Breast epithelium (tissue), 3 donors: ENCODE measurements at regions not wholly inside any gene's neighbourhood (a gene's known extent, or its start where the extent isn't known, plus 50 kb on each side); places are given as distances from the start of the nearest gene placed in this dataset.

Source experiments
- POLR2A ChIP-seq: fragments of 450-650 bp; IDR thresholded peaks from one replicate; pipeline ENCODE4 v1.6.1; 2016; ENCODE audit warnings: antibody characterized with exemption, mild to moderate bottlenecking, moderate library complexity
- POLR2AphosphoS5 ChIP-seq, 3 donors: sonication (generic); formaldehyde crosslinking; IDR thresholded peaks; one replicate each; pipeline ENCODE4 v1.6.1; 2017; ENCODE audit warnings: antibody characterized with exemption in 3 of 3
- TF ChIP-seq, protein P1 (sequence below), 3 donors: fragments of 450-650 bp; IDR thresholded peaks; one replicate each; pipeline ENCODE4 v1.5.1; 2016 to 2017; ENCODE audit warnings: antibody characterized with exemption in 3 of 3, mild to moderate bottlenecking in 3 of 3, moderate library complexity in 3 of 3

DNA sequence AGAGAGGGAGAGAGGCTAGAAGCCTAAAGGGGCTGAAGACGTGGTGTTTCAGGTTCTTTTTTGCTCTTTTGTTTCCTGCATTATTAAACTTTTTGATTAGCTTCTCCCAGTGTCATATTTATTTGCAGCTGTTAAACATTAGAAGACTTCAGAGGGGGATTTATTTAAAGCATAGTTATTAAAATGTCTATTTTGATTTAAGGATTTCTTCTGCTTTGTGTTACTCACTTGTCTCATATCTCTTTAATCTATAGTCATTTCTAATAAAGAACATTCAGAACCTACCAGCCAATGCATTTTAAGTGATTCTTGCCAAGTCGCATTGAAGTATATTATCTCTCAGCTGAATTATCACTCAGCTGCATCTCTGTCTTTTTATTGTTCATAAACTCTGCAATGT lies 152.0 kb upstream of the DYRK2 start:
- TF ChIP-seq, protein P1, sequence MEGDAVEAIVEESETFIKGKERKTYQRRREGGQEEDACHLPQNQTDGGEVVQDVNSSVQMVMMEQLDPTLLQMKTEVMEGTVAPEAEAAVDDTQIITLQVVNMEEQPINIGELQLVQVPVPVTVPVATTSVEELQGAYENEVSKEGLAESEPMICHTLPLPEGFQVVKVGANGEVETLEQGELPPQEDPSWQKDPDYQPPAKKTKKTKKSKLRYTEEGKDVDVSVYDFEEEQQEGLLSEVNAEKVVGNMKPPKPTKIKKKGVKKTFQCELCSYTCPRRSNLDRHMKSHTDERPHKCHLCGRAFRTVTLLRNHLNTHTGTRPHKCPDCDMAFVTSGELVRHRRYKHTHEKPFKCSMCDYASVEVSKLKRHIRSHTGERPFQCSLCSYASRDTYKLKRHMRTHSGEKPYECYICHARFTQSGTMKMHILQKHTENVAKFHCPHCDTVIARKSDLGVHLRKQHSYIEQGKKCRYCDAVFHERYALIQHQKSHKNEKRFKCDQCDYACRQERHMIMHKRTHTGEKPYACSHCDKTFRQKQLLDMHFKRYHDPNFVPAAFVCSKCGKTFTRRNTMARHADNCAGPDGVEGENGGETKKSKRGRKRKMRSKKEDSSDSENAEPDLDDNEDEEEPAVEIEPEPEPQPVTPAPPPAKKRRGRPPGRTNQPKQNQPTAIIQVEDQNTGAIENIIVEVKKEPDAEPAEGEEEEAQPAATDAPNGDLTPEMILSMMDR (IDR thresholded peaks at IDR 0.05), result no peak
- TF ChIP-seq POLR2AphosphoS5 (IDR thresholded peaks at IDR 0.05) (no peak), POLR2A (no peak)
